ENCODE measurements at regions not wholly inside any gene's neighbourhood (a gene's known extent, or its start where the extent isn't known, plus 50 kb on each side); places are given as distances from the start of the nearest gene placed in this dataset.

GRCh38 chr2:226680719-226681118, 118.9 kb downstream of the IRS1 start:
- no peak for DNase-seq

- no peak for DNase-seq
Measured at GRCh38 chr2:226679389-226680065, 120.1 kb downstream of the IRS1 start.

GRCh38 chr2:226678422-226678821, 121.2 kb downstream of the IRS1 start:
- DNase-seq, result no peak

GRCh38 chr2:226677080-226677479, 122.5 kb downstream of the IRS1 start:
- DNase-seq, result no peak

- DNase-seq, result no peak
Measured at GRCh38 chr2:226676618-226677017, 123.0 kb downstream of the IRS1 start.

GRCh38 chr2:226674123-226674522, 125.5 kb downstream of the IRS1 start:
- DNase-seq, result no peak

- DNase-seq, result no peak
Measured at GRCh38 chr2:226673314-226673723, 126.3 kb downstream of the IRS1 start.

- DNase-seq, result no peak
Measured at GRCh38 chr2:226671141-226671676, 128.4 kb downstream of the IRS1 start.

- no peak for DNase-seq
Measured at GRCh38 chr2:226669905-226670304, 129.7 kb downstream of the IRS1 start.

GRCh38 chr2:226669249-226669648, 130.4 kb downstream of the IRS1 start:
- no peak for DNase-seq

GRCh38 chr2:226667736-226668135, 131.9 kb downstream of the IRS1 start:
- DNase-seq, result no peak

- DNase-seq, result no peak
Measured at GRCh38 chr2:226665306-226665831, 134.3 kb downstream of the IRS1 start.

GRCh38 chr2:226664661-226665060, 135.0 kb downstream of the IRS1 start:
- DNase-seq, result no peak

GRCh38 chr2:226664140-226664539, 135.5 kb downstream of the IRS1 start:
- no peak for DNase-seq

- no peak for DNase-seq
Measured at GRCh38 chr2:226661789-226662545, 137.7 kb downstream of the IRS1 start.

GRCh38 chr2:226660526-226660925, 139.1 kb downstream of the IRS1 start:
- DNase-seq, result no peak

GRCh38 chr2:226660124-226660523, 139.5 kb downstream of the IRS1 start:
- DNase-seq, result no peak

- DNase-seq, result no peak
Measured at GRCh38 chr2:226659410-226659809, 140.2 kb downstream of the IRS1 start.

GRCh38 chr2:226658555-226658954, 141.1 kb downstream of the IRS1 start:
- DNase-seq, result no peak

GRCh38 chr2:226657340-226658053, 142.1 kb downstream of the IRS1 start:
- no peak for DNase-seq

- no peak for DNase-seq
Measured at GRCh38 chr2:226656367-226656766, 143.3 kb downstream of the IRS1 start.

GRCh38 chr2:226655871-226656270, 143.7 kb downstream of the IRS1 start:
- DNase-seq, result no peak

Data from NCI-H1105 (cell line).